Esophagus squamous epithelium (tissue), 5 donors: ENCODE measurements at regions not wholly inside any gene's neighbourhood (a gene's known extent, or its start where the extent isn't known, plus 50 kb on each side); places are given as distances from the start of the nearest gene placed in this dataset.

Experiments
- DNase-seq: peaks from one replicate; lab custom pipeline; 2025; lab: John Stamatoyannopoulos, UW
- H3K27ac ChIP-seq, 4 donors: fragments of 200-600 bp; sonication (generic); one replicate each; pipeline ENCODE4 v1.5.1; 2016 to 2019; ENCODE audit warnings: mild to moderate bottlenecking in 1 of 4
- H3K27me3 ChIP-seq, 4 donors: fragments of 200-600 bp; sonication (generic); 1 replicate in 3 of 4; 2 replicates in 1 of 4; pipeline versions ENCODE4 v1.5.1 to v1.6.0; 2017 to 2021; ENCODE audit warnings: antibody characterized with exemption in 1 of 4
- H3K36me3 ChIP-seq, 3 donors: fragments of 200-600 bp; sonication (generic); one replicate each; pipeline ENCODE4 v1.5.1; 2016 to 2019
- H3K4me1 ChIP-seq, 3 donors: fragments of 200-600 bp; sonication (generic); one replicate each; pipeline ENCODE4 v1.5.1; 2017 to 2019
- H3K4me3 ChIP-seq, 4 donors: fragments of 200-600 bp; sonication (generic); 1 replicate in 3 of 4; 2 replicates in 1 of 4; pipeline ENCODE4 v1.5.1; 2016 to 2019; ENCODE audit warnings: mild to moderate bottlenecking in 2 of 4, moderate library complexity in 1 of 4
- H3K9me3 ChIP-seq, 3 donors: fragments of 200-600 bp; sonication (generic); one replicate each; pipeline ENCODE4 v1.5.1; 2016 to 2019
- CTCF ChIP-seq, 6 experiments: fragments of 450-650 bp in 4 of 6; fragments of 200-600 bp in 2 of 6; sonication (generic) in 2 of 6; IDR thresholded peaks; one replicate each; pipeline ENCODE4 v1.5.1; 2016 to 2019; ENCODE audit warnings: antibody characterized with exemption in 6 of 6, mild to moderate bottlenecking in 4 of 6, moderate library complexity in 4 of 6
- POLR2A ChIP-seq, 4 donors: fragments of 450-650 bp; IDR thresholded peaks; one replicate each; pipeline ENCODE4 v1.6.1; 2017; ENCODE audit warnings: antibody characterized with exemption in 4 of 4, mild to moderate bottlenecking in 4 of 4, moderate library complexity in 3 of 4
- WGBS, 2 donors: methylation state at CpG; one replicate each; pipeline ENCODE4 v1.1.5; 2018; 5-methylcytosine and 5-hydroxymethylcytosine counted together
- intact Hi-C: fragments of 100-400 bp; cut with DNase I; formaldehyde crosslinking; loops from one replicate; pipeline ENCODE4 v1.15.0; 2022
- donor health status: DM: yes; HTN: yes; CAD: no.

GRCh38 chr13:58087566-58087965 lies 456.0 kb downstream of the PCDH17 start:
- no peaks in the 10 kb centered on the region for H3K27me3 ChIP-seq
- no peaks in the 10 kb centered on the region for H3K36me3 ChIP-seq
- DNase-seq = no peak
- intact Hi-C loops = no loop called here
- H3K27ac ChIP-seq = no peak overlapping the region
- H3K9me3 ChIP-seq = no peaks in the 10 kb centered on the region
- no peak overlapping the region for H3K4me3 ChIP-seq
- no peaks in the 10 kb centered on the region for H3K4me1 ChIP-seq
- TF ChIP-seq CTCF (IDR thresholded peaks at IDR 0.05) (no peak), POLR2A (IDR thresholded peaks at IDR 0.05) (no peak)

DNA sequence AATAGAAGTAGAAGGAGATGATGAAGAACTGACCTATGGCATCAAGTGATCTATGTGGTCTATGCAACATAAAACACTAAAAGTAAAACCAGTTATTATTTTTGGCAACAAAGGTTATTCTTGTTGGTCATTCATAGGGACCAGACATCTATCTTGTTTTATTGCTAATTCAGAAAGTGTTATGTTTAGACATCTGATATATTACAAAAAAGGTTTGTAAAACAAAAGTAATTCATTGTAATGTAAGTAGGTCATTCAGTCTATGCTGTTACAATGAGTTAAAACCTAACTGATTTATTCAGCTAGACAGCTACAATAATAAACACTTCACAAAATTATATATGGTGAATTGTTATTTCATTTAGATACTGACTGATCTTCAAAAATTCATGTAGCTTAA lies 461.9 kb downstream of the PCDH17 start:
- intact Hi-C loops = no loop called here
- TF ChIP-seq POLR2A (IDR thresholded peaks at IDR 0.05) (no peak), CTCF (IDR thresholded peaks at IDR 0.05) (no peak)
- Histone ChIP-seq H3K4me3 (no peak overlapping the region), H3K4me1 (no peaks in the 10 kb centered on the region), H3K36me3 (no peaks in the 10 kb centered on the region), H3K27me3 (no peaks in the 10 kb centered on the region), H3K27ac (no peak overlapping the region), H3K9me3 (no peaks in the 10 kb centered on the region)
- DNase-seq = no peak

DNA sequence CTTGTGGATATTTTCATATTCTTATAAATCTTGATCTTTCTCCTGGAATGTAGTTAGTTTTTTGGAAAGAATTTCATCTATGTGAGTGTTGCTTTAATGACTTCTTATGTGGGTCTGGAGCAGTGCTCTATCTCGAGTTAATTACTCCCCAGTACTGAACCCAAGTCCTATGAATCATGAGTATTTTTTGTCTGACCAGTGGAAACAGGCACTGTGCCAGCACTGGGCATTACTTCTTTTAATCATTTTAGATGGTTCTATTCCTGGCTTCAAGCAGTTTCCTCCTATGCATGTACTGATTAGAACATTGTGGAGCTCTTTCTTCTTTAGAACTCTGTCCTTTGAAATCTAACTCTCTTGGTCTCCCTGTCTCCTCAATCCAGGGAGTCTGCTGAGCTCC lies 466.3 kb downstream of the PCDH17 start:
- intact Hi-C loops = no loop called here
- Histone ChIP-seq H3K4me1 (no peaks in the 10 kb centered on the region), H3K27me3 (no peaks in the 10 kb centered on the region), H3K9me3 (no peaks in the 10 kb centered on the region), H3K4me3 (no peak overlapping the region), H3K27ac (no peak overlapping the region), H3K36me3 (no peaks in the 10 kb centered on the region)
- TF ChIP-seq CTCF (IDR thresholded peaks at IDR 0.05) = no peak
- no peak for TF ChIP-seq POLR2A (IDR thresholded peaks at IDR 0.05)
- 15 to 38% methylated on average over 1 of the region's 1 CpG for WGBS, 2 donors
- no peak for DNase-seq

GRCh38 chr13:58119351-58119750 lies 487.8 kb downstream of the PCDH17 start:
- Histone ChIP-seq H3K27ac (no peak overlapping the region), H3K36me3 (no peaks in the 10 kb centered on the region), H3K9me3 (no peaks in the 10 kb centered on the region), H3K4me3 (no peak overlapping the region), H3K4me1 (no peaks in the 10 kb centered on the region), H3K27me3 (no peaks in the 10 kb centered on the region)
- TF ChIP-seq POLR2A (IDR thresholded peaks at IDR 0.05) (no peak), CTCF (IDR thresholded peaks at IDR 0.05) (no peak)
- intact Hi-C loops = no loop called here
- 15 to 28% methylated on average over 1 of the region's 1 CpG for WGBS, 2 donors
- DNase-seq = no peak

DNA sequence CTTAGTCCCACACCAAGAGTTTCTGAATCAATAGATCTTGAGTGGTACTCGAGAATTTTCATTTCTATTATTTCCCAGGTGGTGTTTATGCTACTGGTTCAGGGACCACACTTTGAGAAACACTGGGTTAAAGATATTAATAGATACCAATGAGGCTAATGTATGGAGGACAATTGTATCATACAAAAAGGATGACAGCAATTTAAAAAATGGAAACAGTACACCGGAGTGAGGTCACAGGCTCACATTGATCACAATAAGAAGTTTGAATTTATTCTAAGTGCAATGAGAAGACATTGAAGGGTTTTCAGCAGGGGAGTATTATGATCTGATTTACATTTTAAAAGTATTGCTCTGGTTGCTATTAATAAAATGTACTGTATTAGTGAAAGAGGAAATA lies 488.3 kb downstream of the PCDH17 start:
- no peaks in the 10 kb centered on the region for H3K36me3 ChIP-seq
- no peak overlapping the region for H3K27ac ChIP-seq
- no peaks in the 10 kb centered on the region for H3K9me3 ChIP-seq
- H3K4me1 ChIP-seq = no peaks in the 10 kb centered on the region
- no peak for TF ChIP-seq POLR2A (IDR thresholded peaks at IDR 0.05)
- no peak for TF ChIP-seq CTCF (IDR thresholded peaks at IDR 0.05)
- WGBS, 2 donors = 56 to 59% methylated on average over 2 of the region's 2 CpGs
- intact Hi-C loops = no loop called here
- no peak for DNase-seq
- H3K4me3 ChIP-seq = no peak overlapping the region
- no peaks in the 10 kb centered on the region for H3K27me3 ChIP-seq
